Urinary bladder (tissue), 3 donors: ENCODE measurements at regions not wholly inside any gene's neighbourhood (a gene's known extent, or its start where the extent isn't known, plus 50 kb on each side); places are given as distances from the start of the nearest gene placed in this dataset.

ENCODE experiments used
- DNase-seq: peaks from one replicate; pipeline ENCODE4 v3.0.0-alpha.2; 2015; ENCODE audit errors: extremely low spot score
- H3K27ac ChIP-seq: one replicate; pipeline ENCODE4 v1.5.1; 2013; ENCODE audit warnings: low read depth, mild to moderate bottlenecking, moderate library complexity
- H3K36me3 ChIP-seq: one replicate; pipeline ENCODE4 v1.6.1; 2013; ENCODE audit warnings: mild to moderate bottlenecking, moderate library complexity; ENCODE audit not compliant: insufficient read depth
- H3K4me1 ChIP-seq: one replicate; pipeline ENCODE4 v1.6.1; 2013; ENCODE audit warnings: mild to moderate bottlenecking, moderate library complexity; ENCODE audit not compliant: insufficient read depth
- H3K4me3 ChIP-seq: one replicate; pipeline ENCODE4 v1.5.1; 2013; ENCODE audit warnings: low read depth, low read length
- WGBS: extraction: QIAGEN DNeasy Blood & Tissue Kit; methylation state at CpG from one replicate; pipeline ENCODE4 v1.1.7; 2013; 5-methylcytosine and 5-hydroxymethylcytosine counted together
- donor health status: healthy with polysubstance abuse.
- donor health status: healthy.

DNA sequence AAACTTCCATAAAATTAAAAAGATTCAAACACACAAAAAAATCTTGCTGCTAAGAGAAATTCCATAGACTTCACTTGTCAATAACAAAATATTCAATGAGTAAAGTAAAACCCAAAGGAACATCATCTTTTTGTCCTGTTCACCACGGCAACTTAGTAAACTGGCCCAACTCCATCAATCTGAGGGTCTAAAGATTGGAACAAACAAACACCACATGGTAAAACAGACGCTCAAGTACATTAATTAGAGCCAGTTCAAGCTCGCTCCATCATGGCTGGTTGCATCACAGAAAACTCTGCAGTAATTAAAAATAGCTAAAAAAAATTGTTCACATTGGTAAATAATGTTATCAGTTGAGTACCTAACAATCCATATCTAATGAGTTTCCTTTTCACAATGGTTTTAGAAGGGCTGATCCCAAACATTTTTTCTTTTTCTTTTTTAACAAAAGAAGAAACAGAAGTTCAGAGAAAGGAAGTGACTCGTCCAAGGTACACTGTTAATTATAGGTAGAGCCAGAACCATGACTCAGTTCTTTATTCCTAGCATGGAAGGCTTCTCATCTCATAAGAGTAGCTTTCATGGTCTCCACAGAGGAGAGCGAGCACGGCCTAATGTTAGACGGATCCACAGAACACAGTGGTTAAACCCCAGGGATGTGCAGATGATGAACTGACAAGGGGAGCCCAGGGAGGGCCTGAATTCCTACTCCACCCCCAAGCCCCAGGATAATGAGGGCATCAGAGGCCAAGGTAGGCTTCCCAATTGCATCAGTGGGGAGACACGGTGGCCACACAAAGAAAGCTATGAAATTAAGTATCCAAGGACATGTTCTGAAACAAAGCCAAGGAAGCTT, 79.2 kb upstream of the ARHGEF3 start:
- H3K36me3 ChIP-seq, result no peaks in the 10 kb centered on the region
- 94% methylated on average over 8 of the region's 8 CpGs for WGBS
- no peak for DNase-seq
- no peak overlapping the region for H3K4me3 ChIP-seq
- no peaks in the 10 kb centered on the region for H3K4me1 ChIP-seq
- H3K27ac ChIP-seq, result no peak overlapping the region

DNA sequence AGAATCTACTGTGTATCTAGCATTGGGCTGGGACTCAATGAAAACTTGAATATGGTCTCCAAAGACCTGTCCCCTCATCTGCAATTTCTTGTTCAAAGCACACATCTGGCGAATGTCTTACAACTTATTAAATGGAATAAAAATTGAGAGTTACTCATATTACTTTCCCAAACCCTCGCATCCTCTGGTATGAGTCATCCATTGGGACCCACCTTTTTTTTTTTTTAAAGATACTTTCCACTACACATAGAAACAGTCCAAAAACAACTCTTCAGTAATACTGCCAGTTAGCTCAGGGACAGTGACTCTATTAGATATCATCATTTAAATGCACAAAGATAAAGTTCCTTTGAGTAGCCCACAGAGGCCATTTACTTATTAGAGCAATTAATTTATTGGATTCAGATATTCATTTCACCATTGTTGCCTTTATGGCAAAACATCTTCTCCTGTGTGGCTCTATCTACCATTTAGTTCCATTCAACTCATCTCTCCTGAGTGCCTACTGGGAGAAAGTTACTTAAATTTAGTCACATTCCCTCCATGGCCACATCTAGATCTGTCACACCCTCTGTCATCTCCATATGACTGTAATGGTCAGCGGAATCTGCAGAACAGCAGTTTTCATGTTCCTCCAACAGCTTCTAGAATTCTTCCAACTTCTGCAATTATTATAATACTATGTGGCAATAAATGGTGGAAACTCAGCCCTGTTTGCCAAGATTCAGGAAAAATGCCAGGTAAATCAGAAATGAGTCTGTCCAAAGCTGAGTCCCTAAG, 77.9 kb upstream of the ARHGEF3 start:
- WGBS, result 48% methylated on average over 3 of the region's 3 CpGs

DNA sequence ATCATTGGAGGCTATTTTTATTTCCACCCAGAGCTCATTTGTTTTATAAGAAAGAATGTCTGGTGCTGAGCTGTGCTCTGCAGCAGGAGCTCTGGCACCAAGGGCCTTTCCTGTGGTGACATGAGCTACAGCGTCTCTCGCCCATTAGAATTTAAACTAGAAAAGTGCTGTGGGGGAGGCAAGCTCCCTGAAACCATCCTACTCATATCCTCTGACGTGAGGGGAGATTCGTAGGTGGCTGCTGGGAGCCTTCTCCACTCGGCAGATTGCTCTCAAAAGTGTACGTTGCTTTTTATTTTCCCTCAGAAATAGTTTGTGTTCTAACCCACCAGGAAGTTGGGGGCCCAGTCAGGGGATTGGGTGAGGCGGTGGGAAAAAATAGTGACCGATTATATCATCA, 76.3 kb upstream of the ARHGEF3 start:
- Histone ChIP-seq H3K27ac (no peak overlapping the region), H3K36me3 (no peaks in the 10 kb centered on the region), H3K4me3 (no peak overlapping the region), H3K4me1 (no peaks in the 10 kb centered on the region)
- DNase-seq, result no peak
- WGBS, result 41% methylated on average over 8 of the region's 8 CpGs

More for the DNA sequence above, 77.9 kb upstream of the ARHGEF3 start:
- DNase-seq, result no peak
- H3K36me3 ChIP-seq, result no peaks in the 10 kb centered on the region
- no peaks in the 10 kb centered on the region for H3K4me1 ChIP-seq
- H3K4me3 ChIP-seq, result no peak overlapping the region
- no peak overlapping the region for H3K27ac ChIP-seq

DNA sequence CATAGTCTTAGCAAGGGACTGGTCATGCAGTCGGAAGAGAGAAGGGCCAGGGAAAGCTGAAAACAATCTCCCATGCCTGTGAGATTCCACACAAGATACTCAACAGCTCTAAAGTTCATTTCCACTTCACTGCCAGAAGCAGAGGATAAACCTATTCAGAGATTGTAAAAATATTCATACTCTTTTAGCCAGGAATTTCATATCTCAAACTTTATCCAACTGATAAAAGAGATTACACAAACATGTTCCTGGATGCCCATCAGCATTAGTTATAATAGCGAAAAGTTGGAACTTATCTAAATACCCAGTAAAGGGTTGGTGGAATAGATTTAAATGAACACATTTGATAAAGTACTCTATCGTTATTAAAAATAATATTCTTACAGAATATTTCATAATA, 75.2 kb upstream of the ARHGEF3 start:
- no peak overlapping the region for H3K27ac ChIP-seq
- H3K4me3 ChIP-seq, result no peak overlapping the region
- no peaks in the 10 kb centered on the region for H3K4me1 ChIP-seq
- no peak for DNase-seq
- WGBS, result 43% methylated on average over 3 of the region's 3 CpGs
- H3K36me3 ChIP-seq, result no peaks in the 10 kb centered on the region

DNA sequence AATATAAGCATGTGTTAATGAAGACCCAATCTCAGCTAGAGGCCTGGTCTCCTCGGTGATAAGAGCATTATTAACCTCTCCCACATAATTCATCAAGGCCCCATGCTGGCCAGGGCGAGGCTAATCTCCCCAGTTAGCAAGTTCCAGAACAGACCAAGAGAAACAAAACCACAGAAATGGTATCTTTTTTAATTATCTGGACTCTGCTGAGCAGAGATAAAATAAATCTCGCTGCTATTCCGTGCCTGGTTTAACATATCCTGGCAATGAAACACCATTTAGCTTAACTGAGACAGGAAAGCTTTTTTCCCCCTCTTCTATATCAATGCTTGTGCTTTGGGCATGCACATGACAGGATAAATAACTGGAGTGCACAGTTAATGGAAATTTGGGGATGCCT, 72.5 kb upstream of the ARHGEF3 start:
- no peak overlapping the region for H3K27ac ChIP-seq

DNA sequence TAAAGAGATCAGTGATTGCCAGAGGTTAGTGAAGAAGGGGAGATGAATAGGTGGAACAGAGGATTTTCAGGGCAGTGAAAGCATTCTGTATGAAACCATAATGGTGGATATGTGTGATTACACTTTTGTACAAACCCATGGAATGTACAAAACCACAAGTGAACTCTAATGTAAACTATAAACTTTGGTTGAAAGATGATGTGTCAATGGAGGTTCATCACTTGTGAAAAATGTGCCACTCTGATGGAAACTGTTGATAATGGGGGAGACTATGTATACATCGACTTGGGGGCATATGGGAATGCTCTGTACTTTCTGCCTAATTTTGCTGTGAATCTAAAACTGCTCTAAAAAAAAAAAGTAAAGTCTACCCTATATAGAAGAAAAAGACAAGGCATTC, 68.7 kb upstream of the ARHGEF3 start:
- DNase-seq, result no peak
- Histone ChIP-seq H3K4me1 (no peaks in the 10 kb centered on the region), H3K27ac (no peak overlapping the region), H3K36me3 (no peaks in the 10 kb centered on the region), H3K4me3 (no peak overlapping the region)
- whole genome bisulfite sequencing, result 69% methylated on average over 1 of the region's 1 CpG

More for the DNA sequence above, 72.5 kb upstream of the ARHGEF3 start:
- WGBS, result 24% methylated on average over 4 of the region's 4 CpGs
- Histone ChIP-seq H3K4me3 (no peak overlapping the region), H3K4me1 (no peaks in the 10 kb centered on the region), H3K36me3 (no peaks in the 10 kb centered on the region)
- DNase-seq, result no peak

DNA sequence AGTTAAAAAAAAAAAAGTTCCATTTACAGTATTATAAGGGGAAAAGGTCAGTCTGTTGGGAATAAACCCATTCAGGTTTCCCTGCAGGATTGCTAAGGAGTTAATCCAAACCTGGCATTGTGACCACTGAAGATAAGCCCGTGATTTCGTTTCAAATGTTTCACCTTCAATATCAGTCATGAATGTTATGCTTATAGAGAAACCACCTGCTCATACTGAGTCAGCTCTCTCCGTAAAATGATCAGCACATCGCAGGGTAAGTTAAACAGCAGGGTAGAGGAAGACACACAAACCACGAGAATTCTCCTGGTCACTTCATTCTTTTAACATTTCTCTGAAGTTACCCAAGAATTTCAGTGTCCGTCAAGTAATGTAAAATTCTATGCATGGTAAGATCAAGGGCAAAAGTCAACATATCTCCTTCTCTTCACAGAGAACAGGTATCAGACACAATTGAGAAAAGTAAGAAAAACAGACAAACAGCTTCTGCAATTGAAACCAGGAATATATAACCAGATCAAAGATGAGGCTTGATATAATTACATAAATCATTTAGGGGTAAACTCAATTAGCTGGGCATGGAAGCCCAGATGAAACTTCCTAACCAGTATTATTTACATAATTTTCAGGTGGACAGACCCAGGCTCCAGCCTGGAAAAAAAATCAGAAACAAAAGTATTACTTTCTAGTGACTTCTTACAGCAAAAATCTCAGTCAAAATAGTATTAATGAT, 67.6 kb upstream of the ARHGEF3 start:
- no peak for DNase-seq
- H3K27ac ChIP-seq, result no peak overlapping the region
- no peaks in the 10 kb centered on the region for H3K4me1 ChIP-seq
- no peak overlapping the region for H3K4me3 ChIP-seq
- no peaks in the 10 kb centered on the region for H3K36me3 ChIP-seq
- 62% methylated on average over 6 of the region's 6 CpGs for WGBS

DNA sequence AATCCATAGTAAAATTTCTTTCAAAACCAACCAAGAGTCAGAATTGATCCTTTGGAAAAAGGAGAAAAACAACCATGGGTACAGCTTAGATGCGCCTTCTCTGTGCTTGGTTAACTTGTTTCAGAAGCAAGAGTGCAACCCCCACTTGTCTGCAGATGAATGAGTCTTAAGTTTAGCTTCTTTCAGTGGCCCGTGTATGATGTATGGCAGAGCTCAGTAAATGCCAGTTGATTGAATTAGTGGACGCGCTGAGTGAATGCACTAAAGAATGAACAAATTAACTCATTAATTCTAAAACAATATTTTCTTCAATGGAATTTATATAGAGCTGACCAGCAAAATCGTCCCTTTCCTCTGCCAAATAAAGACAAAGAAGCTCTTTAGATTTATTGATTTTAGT, 67.0 kb upstream of the ARHGEF3 start:
- 78% methylated on average over 5 of the region's 5 CpGs for WGBS

DNA sequence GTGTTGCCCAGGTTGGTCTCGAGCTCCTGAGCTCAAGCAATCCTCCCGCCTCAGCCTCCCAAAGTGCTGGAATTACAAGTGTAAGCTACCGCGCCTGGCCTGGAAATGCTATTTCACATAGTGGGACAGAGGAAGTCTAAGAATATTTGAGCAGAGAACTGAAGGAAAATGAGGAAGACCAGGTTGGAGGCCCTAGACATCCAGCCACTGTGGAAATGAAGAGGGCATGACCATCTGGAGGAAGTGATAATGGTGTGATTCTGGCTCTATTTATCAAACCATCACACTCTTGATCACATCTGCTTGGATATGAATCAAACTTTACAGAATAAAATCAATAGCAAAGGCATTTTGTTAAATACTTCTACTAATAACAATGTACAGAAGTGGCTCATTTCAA, 65.9 kb upstream of the ARHGEF3 start:
- no peak for DNase-seq
- Histone ChIP-seq H3K36me3 (no peaks in the 10 kb centered on the region), H3K4me1 (no peaks in the 10 kb centered on the region), H3K27ac (no peak overlapping the region), H3K4me3 (no peak overlapping the region)
- 96% methylated on average over 4 of the region's 4 CpGs for WGBS

More for the DNA sequence above, 67.0 kb upstream of the ARHGEF3 start:
- Histone ChIP-seq H3K4me1 (no peaks in the 10 kb centered on the region), H3K27ac (no peak overlapping the region), H3K4me3 (no peak overlapping the region), H3K36me3 (no peaks in the 10 kb centered on the region)
- no peak for DNase-seq

DNA sequence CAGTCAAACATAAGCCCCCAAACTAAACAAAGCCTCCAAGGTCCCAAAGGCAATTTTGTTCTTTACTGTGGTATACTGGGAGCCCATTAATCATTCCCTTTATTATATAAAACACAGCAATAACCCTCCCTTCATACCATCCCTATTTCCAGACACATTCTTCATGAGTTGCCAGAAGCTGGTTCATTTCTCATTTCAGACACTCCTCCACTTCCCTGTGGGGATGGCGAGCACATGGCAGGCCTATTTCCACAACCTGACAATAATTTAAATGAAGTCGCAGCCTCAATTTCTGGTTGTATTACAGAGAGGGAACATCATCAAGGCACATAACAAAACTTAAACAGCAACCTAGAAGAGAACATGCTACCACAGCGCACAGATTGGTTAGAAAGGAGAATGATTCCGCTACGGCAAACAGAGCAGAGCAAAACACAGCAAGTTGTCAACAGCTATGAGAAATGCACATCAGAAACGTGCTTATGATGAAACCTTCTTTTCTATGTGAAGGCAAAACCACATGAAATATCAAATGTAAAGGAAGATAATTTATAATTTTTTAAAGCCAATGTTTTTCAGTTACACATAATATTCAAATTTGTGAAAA, 63.3 kb upstream of the ARHGEF3 start:
- Histone ChIP-seq H3K4me3 (no peak overlapping the region), H3K4me1 (peaks cover 3% of the 10 kb centered on the region), H3K36me3 (no peaks in the 10 kb centered on the region), H3K27ac (no peak overlapping the region)
- 94% methylated on average over 6 of the region's 6 CpGs for WGBS
- DNase-seq, result no peak

DNA sequence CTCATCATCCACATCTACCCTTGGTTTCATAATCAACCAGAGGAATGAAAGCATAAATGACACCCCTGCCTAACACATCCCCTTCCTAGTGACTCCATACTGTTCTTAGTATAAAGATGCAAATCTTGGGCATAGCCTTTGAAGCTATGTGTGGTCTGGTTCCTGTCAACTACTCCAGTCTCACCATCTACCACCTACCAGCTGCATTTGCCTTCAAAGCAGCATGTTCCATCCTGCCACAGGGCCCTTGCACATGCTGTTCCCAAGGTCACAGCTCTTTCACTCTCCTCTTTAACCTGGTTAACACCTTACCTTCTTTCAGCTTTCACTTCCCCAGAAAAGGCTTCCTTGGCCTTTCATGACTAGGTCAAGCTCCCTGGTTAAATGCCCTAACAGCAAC, 62.3 kb upstream of the ARHGEF3 start:
- Histone ChIP-seq H3K4me3 (no peak overlapping the region), H3K4me1 (peaks cover 3% of the 10 kb centered on the region), H3K36me3 (no peaks in the 10 kb centered on the region), H3K27ac (no peak overlapping the region)
- no peak for DNase-seq

DNA sequence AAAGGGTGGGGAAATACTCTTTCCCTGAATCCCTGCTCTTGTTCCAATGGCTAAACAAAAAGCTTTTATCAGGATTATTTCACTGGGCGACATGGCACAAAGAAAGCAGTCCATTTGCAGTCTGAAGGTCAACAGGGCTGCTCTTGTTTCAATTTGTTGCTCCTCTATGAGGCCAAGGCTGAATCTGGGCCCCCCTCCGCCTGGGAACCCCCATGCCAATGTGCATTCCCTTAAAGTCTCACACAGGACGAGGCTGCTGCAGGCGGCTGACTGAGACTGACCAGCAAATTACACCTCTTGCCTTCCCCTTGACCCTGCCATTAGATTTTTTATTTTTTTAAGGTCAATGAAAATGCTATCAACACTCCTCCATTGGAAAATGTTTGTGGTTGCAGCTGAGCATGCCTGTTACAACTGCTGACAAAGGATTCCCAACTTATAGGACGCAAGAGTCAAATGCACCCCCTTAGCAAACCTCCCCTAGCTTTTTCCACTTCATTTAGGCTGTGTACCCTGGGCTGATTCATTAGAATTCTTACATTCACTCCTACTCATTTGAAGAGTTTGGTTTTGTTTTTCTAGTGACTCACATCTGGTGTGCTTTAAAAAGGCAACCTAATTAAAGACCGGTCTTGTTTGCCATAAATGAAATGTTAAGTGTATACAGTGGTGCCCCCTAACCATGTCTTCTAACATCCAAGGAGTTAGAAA, 60.8 kb upstream of the ARHGEF3 start:
- H3K4me1 ChIP-seq, result peaks cover 3% of the 10 kb centered on the region
- WGBS, result 79% methylated on average over 6 of the region's 6 CpGs
- no peak overlapping the region for H3K27ac ChIP-seq
- no peak for DNase-seq
- no peaks in the 10 kb centered on the region for H3K36me3 ChIP-seq
- no peak overlapping the region for H3K4me3 ChIP-seq

DNA sequence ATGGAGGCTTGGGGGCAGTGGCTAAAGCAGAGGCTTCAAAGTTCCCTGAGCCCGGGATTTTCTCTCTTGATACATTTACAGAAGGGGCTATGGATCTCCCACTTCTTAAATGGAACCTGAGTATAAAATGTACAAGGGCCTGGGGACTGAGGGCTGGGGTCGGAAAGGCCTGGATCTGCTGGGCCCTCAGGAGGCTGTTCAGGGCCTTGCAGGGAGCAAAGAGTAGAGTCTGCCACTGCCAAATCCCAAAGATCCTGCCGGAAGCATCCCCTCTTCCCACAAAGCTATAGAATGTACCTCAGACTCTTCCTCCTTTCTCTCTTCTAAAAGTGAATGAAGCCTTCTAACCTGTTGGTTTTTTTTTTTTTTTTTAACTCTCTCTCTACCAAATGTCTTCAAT, 59.8 kb upstream of the ARHGEF3 start:
- H3K27ac ChIP-seq, result no peak overlapping the region
- 81% methylated on average over 3 of the region's 3 CpGs for WGBS
- no peak for DNase-seq

More for the DNA sequence above, 59.8 kb upstream of the ARHGEF3 start:
- H3K4me1 ChIP-seq, result peaks cover 3% of the 10 kb centered on the region
- no peaks in the 10 kb centered on the region for H3K36me3 ChIP-seq
- no peak overlapping the region for H3K4me3 ChIP-seq
